ENCODE measurements at regions not wholly inside any gene's neighbourhood (a gene's known extent, or its start where the extent isn't known, plus 50 kb on each side); places are given as distances from the start of the nearest gene placed in this dataset.

GRCh38 chrX:124605511-124605910, 259.1 kb downstream of the SH2D1A start:
- H3K14ac ChIP-seq (ENCODE audit: insufficient read depth, low read length): no peak overlapping the region
- no peak overlapping the region for H3K27ac ChIP-seq (ENCODE audit: insufficient read length, low read depth, low read length)
- no peak overlapping the region for H3K9ac ChIP-seq (ENCODE audit: extremely low read depth, insufficient read length, low read length)
- H3K36me3 Mint-ChIP-seq (ENCODE audit: insufficient read depth in 1 of 3, low read depth in 3 of 3): no peaks in the 10 kb centered on the region
- no peak overlapping the region for H4K5ac ChIP-seq (ENCODE audit: insufficient read length, low read depth, low read length)
- H2BK12ac ChIP-seq (ENCODE audit: insufficient read length, low read depth, low read length): no peak overlapping the region
- H2AK5ac ChIP-seq (ENCODE audit: insufficient read length, low read length): no peak overlapping the region
- no peaks in the 10 kb centered on the region for H3K9me3 ChIP-seq (ENCODE audit: control insufficient read depth, low read depth, low read length)
- H3K56ac ChIP-seq (ENCODE audit: insufficient read length, low read depth, low read length): no peak overlapping the region
- no peaks in the 10 kb centered on the region for H4K20me1 ChIP-seq (ENCODE audit: control insufficient read depth, insufficient read depth, insufficient read length)
- H2BK20ac ChIP-seq (ENCODE audit: low read depth, low read length, poor library complexity, severe bottlenecking): no peak overlapping the region
- no peaks in the 10 kb centered on the region for H3K9me3 Mint-ChIP-seq
- H3K79me2 ChIP-seq (ENCODE audit: insufficient read depth, low read length): no peaks in the 10 kb centered on the region
- no peak overlapping the region for H3K4me3 Mint-ChIP-seq
- H4K91ac ChIP-seq (ENCODE audit: insufficient read length, low read depth, low read length): no peak overlapping the region
- H2BK5ac ChIP-seq (ENCODE audit: insufficient read length, low read length): no peak overlapping the region
- no peak overlapping the region for H3K4ac ChIP-seq (ENCODE audit: low read depth, low read length)
- no CpG with 5 or more reads among the region's 1 CpG for WGBS (ENCODE audit: extremely low coverage, insufficient read length, low lambda C conversion rate)
- H3K79me1 ChIP-seq (ENCODE audit: insufficient read depth, low read depth, low read length, poor library complexity, severe bottlenecking): no peaks in the 10 kb centered on the region
- no peak overlapping the region for H2AFZ ChIP-seq (ENCODE audit: low read length)
- H4K8ac ChIP-seq (replicated peaks; ENCODE audit: insufficient read length, low read depth, low read length): no peak overlapping the region
- peaks cover 0 to 2% of the 10 kb centered on the region in 2 experiments; a peak in 1 of 4 replicates for H3K4me1 Mint-ChIP-seq
- H3K4me1 ChIP-seq (ENCODE audit: insufficient read depth, low read length): no peaks in the 10 kb centered on the region
- no peaks in the 10 kb centered on the region for H3K23me2 ChIP-seq (ENCODE audit: insufficient read length, low read depth, low read length, poor library complexity, severe bottlenecking)
- H2BK120ac ChIP-seq (ENCODE audit: low read depth, low read length, poor library complexity, severe bottlenecking): no peak overlapping the region
- H2BK15ac ChIP-seq (ENCODE audit: low read depth, low read length): no peak overlapping the region
- H3K27me3 ChIP-seq (ENCODE audit: insufficient read depth, low read length): no peaks in the 10 kb centered on the region
- no peak overlapping the region for H3K23ac ChIP-seq (ENCODE audit: insufficient read length, low read depth, low read length)
- H3K4me2 ChIP-seq (ENCODE audit: insufficient read depth, insufficient read length, low read length): no peak overlapping the region
- no peak overlapping the region for H3K18ac ChIP-seq (ENCODE audit: insufficient read length, low read depth, low read length)
- H3K27me3 Mint-ChIP-seq (ENCODE audit: low read depth): no peaks in the 10 kb centered on the region
- TF ChIP-seq CTCF (conservative IDR thresholded peaks at IDR 0.05): no peak
- H3K27ac Mint-ChIP-seq: no peak overlapping the region
- DNase-seq: no peak
- no peak overlapping the region for H3T11ph ChIP-seq (ENCODE audit: low read length)
